Stimulated activated CD8-positive, alpha-beta memory T cell treated with anti-CD3 and anti-CD28 coated beads, Interleukin-4, amount 100 ng/mL, for 4 hours (primary cell): ENCODE measurements at regions not wholly inside any gene's neighbourhood (a gene's known extent, or its start where the extent isn't known, plus 50 kb on each side); places are given as distances from the start of the nearest gene placed in this dataset.

Source experiments
- DNase-seq, 2 donors: peaks; one replicate each; pipeline ENCODE4 v3.0.0-alpha.2; 2020; ENCODE audit warnings: low read depth in 2 of 2, low spot score in 1 of 2

DNA sequence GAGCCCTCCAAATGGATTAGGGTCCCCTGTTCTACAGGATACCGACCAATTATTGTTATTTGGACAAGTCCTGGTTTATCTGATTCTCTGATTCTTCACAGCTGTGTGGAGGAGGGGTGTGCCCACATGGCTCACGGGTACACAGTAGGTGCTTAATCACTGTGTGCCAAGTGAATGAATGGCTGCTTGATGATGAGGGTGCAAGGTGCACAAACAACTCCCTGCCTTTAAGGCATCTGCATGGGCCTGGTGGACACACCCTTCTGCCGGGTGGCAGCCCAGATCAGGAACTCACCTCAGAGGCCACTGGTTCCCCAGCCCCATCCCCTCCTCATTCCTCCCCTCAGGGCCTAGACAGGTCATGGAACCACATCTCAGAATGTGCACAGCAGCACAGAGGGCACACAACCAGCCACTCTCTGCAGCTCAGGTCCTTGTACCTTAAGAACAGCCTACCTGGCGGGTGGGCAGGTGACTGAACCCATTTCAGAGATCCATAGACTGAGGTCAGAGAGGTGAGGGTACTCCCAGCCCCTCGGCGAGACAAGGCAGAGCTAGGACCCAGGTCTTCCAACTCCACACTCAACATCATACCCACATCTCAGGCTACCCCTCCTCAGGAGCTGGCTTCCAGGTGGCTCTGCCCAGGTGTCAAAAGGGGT lies 50.3 kb downstream of the SHANK2 start:
- no peak for DNase-seq

DNA sequence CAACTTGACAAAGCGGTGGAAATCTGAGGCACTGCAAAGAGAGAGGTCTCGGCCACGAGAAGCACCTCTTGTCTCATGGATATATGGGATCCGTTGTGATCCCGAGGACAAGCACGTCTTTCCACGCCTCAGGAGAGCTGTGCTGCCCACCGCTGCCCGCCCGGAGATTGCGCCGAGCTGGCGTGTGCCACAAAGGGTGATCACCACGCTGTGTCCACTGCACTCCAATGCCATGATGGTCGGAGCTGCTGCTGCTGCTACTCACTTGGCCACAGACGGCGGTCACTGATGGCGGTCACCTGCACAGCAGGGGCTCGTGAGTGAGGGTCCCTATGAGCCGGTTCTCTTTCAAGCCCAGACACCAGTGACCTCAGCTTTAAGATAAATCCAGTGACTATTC lies 51.1 kb downstream of the SHANK2 start:
- no peak for DNase-seq

DNA sequence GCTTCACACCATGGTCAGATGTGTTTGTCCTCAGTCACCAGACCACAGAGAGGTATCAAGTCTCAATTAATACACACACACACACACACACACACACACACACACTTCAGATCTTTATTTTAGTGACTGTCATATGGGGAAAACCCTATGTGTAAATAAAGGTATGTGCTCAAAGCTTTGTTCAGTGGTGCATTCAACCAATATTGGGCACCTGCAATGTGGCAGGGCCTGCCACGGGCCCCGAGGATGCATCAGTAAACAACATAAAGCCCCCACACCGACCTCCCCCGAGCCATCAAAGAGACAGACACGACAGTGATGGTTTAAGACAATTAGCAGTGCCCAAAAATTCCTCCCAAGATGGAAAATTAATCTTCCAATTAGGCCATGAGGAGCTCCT lies 51.6 kb downstream of the SHANK2 start:
- no peak for DNase-seq

DNA sequence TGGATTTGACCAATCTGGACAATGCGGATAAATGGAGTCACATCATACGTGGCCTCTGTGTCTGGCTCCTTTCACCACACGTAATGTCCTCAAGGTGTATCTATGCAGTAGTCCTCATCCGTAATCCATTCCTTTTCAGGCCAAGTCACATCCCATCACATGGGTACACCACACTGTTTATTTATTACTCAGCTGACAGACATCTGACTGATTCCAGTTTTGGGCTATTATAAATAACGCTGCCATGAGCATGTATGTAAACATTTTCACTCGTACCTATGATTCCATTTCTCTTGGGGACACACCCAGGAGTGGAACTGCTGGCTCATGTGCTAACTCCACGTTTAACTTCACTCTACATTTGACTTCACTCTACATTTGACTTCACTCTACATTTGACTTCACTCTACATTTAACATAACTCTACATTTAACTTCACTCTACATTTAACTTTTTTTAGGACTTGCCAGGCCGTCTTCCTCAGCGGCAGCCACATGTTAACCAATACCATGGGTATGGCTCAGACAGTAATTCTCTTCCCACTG lies 52.1 kb downstream of the SHANK2 start:
- no peak for DNase-seq

DNA sequence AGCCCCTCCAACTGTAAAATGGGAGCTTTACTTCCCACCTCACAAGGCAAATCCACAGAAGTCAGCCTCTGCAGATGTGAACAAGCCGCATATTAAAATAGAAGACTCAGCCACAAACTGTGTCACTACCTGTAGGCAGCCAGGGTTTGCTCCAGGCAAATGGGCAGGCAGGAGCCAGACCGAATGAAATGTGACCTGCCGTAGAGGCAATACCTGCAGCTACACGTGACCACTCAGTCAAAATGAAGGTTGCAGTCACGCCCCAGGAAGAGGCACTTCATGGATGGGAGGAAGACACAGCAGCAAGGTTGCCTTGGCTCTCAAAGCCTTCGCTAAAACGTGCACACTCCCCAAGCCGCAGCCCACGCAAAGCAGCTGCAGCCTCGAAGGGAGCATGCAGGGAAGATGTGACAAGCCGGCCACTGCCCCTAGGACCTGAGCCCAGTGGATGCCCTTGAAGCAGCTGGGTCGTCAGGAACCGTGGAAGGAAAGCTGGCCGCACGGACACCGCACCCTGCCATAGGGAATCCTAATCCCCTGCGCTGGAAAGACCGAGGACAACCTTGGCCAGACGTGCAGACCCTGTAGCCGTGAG lies 53.1 kb downstream of the SHANK2 start:
- no peak for DNase-seq

DNA sequence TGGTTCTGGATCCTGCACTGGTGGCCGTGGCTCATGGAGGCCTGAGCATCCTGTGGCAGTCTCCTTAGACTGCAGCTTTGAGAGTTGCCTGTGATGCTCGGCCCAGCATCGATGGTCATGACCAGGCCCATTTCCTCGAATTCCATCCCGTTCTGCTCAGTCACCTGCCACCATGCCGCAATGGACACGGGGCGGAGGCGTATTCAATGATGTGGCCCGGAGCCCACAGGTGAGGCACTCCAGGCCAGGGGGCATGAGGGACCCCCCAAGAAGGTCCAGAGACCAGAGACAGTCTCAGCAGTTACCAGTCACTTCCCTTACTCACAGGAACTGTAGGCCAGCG lies 53.6 kb downstream of the SHANK2 start:
- no peak for DNase-seq

DNA sequence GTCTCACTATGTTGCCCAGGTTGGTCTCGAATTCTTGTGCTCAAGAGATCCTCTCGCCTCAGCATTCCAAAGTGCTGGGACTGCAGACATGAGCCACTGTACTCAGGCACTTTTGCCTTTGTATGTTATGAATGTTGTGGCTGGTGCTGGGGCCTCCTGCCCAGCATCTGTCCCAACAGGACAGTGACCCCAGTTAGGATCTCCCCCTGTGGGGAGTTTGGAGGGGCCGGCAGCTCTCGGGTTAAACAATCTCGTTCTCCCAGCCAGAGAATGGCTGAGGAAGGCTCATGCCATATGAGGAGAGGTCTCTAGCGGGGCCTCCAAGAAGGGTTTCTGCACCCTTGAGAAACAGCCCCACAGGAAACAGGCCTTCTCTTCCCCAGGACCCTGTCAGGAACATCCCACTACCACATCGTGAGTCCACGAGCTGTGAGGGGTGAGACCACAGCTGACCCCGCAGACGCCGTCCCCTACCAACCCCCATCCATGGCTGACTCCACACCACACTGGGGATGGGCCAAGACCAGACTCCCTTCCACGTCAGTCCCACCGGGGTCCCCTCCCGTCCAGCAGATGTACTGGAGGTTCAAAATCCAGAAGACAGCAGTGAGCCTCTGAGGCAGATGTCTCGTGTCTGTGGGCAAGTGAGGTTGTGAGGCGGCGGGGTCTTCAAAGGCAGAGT lies 54.1 kb downstream of the SHANK2 start:
- DNase-seq: no peak

DNA sequence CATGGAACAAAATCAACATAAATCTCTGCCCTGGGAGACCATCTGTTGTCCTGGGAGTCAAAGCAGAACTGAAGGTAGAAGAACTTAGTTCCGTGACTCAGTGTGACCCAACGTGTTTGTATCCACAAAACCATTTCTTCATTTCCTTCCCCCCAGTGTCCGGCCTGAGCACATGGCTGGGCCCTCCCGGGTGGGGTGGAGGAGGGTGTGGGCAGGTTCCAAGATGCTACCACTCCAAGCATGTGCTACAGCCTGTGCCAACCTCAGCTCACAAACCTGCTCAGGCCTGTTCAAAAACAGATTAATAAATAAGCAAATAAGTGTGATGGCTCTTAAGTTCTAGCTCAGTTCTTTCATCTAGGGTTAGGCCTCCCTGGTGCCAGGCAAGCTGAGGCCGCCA lies 55.3 kb downstream of the SHANK2 start:
- DNase-seq: no peak

DNA sequence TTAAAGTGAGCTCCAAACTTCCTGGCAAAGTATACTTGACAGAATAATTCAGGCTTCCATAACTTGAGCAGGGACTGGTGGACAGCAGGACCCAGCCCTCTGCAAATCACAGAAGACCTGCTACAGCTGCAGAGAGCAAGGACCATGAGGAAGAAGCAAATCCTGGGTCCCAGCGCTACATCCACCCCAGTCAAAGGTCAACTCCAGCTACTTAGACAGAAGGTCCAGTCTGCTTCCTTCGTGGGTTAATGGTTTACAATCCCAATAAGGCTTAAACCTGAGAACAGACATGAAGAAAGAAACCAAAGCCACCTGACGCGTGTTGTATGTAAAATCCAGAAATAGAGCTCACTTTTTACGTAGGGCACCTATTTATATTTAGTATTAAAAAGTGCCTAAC lies 57.7 kb downstream of the SHANK2 start:
- DNase-seq: no peak

DNA sequence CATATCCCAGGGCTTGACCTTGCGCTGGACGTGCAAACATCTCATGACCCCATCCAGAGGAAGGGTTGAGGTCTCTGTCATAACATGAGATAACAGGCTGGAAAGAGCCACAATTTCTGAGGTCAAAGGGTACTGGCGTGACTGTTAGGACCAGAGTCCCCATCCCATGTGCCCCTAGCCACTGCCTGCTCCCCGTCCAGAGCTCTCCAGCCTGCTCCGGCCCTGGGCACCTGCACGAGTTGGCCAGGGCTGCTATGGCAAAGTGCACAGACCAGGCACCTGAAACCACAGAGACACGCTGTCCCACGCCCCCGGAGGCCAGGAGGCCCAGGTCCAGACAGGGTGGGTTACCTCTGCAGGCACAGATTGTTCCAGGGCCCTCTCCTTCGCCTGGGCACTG lies 58.9 kb downstream of the SHANK2 start:
- no peak for DNase-seq

DNA sequence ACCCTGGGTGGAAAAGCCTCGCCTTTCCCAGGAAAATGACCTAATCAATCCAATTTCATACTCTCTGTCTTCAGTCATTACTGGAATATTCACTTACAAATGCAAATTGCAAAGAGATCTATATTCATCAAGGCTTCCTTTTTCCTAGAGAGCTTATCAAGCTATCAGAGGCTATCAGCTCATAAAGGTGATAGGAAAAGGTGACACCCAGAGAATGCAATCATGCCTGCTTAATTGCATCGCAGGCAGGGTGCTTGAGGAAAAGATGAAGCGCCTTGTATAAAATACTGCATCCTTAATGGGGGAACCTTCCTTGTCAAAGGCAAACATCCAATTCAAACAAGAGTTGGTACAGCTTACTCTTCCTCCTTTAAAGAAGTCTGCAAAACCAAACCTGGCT lies 59.7 kb downstream of the SHANK2 start:
- no peak for DNase-seq

DNA sequence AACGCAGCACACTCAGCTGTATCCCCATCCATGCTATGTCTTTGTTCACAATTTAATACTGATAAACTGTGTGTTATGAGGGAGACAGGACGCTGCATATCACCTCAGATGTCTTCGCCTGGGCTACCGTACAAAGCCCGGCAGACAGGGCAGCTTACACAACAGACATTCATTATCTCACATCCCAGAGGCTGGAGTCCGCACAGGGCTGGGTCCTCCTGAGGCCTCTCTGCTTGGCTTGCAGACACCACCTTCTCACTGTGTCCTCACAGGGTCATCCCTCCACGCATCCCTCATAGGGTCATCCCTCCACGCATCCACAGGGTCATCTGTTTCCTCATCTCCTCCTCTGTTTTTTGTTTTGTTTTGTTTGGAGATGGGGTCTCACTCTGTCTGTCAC lies 61.2 kb downstream of the SHANK2 start:
- no peak for DNase-seq

DNA sequence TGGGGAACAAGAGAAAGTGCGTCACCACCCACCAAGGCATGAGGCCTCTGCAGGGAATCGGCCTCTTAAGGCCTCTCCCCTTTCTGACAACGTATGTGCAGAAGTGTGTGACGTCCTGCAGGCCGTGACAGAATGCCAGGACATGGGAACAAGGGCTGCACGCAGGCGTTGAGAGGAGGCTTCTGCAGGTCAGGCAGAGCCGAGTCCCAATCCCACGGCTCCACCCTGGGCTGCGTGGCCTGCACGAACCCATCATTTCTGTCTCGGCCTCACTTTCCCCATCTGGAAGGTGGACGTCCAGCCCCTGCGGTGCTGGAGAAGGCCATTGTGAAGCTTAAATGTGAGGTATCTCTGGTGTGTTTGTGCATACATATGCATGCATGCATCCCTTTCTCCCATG lies 61.8 kb downstream of the SHANK2 start:
- no peak for DNase-seq

DNA sequence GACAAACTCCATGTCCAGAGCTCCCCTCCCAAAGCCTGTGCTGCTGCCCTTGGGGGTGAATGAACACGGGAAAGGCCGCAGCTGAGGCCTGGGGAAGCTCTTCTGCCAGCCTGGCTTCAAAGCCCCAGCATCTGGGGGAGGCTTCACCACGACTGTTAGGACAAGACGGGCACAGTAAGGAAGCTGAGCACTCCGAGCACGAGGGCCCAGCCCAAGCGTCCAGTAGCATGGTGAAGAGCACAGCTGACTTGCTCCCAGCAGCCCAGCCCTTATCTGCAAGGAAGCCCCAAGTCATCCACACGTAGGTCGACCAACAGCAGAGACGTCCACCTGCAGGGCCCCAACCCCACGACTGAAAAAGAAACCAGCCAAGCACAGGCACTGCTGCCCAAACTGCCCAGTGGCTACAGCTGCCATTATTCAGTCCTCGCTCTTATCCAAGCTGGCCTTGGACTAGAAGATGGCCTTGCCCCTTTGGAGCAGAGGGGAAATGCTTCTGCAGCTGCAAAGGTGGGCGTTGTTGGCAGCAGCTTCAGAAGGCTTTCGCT lies 62.5 kb downstream of the SHANK2 start:
- no peak for DNase-seq

DNA sequence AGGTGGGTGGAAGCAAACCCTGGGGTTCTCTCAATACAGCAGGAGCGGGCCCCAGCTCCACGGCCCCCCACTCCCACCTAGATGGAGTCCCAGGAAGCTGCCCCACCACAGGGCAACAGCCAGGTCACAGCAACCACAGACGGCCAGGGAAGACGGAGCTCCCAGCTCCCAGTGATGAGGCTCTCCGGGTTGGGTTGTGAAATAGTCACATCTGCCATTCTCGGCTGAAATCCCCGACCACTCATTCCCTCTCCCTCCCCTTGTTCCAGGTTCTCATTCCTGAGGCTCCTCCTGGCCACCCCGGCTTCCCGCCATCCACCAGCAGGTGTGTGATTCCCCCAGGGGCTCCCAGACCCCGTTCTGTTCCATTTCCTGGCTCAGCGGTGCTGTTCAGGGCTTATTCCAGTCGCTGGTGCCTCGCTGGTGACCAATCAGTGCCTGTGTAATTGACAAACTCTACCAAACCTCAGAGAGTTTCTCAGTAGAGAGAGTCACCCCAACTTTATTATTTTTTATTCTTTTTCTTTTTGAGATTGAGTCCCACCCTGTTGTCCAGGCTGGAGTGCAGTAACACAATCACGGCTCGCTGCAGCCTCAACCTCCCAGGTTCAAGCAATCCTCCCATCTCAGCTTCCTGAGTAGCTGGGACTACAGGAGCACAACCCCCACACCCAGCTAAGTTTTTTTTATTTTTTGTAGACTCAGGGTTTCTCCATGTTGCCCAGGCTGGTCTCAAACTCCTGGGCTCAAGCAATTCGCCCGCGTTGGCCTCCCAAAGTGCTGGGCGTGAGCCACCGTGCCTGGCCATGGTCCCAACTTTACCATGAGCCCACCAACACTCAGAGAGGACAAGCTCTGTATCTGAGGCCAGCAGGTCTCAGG lies 63.2 kb downstream of the SHANK2 start:
- DNase-seq: no peak

DNA sequence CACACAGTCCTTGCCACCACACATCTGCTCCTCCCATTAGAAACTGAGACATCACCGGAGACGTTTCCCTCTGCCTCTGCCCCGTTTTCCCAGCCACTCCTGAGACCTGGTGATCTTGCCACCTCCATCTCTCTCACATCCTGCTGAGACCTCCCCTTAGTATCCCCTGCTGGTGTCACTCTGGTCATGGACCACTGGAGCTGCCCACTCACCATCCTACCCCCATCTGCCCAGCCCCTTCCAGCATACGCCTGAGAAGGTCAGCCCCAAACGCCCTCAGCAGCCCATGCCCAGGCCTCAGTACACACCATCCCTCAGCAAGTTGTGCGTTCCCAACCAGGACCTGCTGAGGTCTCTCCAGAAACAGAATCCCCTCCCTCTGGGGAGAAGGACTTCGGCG lies 64.3 kb downstream of the SHANK2 start:
- DNase-seq: no peak

DNA sequence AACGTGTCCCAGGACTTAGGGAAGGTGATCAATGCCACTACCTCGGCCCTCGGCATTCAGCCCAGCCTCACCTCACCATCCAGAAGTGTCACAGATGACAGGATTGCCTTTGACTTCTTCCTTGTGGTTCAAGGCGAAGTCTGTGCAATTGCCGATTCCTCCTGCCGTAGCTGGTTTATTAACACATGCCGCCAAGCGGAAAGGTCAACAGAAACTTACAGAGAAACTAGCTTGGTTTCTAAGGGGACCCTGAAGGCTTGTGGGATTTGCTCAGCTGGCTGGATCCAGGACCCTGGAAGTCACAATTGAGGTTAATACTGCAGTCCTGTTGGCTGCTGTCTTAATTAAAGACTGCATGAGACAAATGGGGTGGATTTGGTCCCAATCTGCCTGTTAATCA lies 65.6 kb downstream of the SHANK2 start:
- no peak for DNase-seq

DNA sequence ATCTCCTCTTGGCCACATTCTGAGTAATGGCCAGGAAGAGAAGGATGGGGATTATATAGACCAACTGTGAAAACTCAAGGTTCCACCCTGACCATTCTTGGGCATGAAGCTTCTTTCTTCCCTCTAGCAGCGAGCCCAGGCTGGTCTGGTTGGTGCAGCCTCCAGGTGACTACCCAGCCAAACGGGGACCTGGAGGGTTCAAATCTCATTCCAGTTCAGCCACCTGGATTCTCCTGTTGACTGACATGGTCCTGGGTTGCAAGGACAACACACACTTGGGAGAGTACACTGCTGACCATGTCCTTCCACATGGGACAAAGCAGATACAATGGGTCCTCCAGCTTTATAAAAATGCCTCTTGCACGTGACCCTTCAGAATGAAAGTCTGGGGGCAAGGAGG lies 67.0 kb downstream of the SHANK2 start:
- no peak for DNase-seq

DNA sequence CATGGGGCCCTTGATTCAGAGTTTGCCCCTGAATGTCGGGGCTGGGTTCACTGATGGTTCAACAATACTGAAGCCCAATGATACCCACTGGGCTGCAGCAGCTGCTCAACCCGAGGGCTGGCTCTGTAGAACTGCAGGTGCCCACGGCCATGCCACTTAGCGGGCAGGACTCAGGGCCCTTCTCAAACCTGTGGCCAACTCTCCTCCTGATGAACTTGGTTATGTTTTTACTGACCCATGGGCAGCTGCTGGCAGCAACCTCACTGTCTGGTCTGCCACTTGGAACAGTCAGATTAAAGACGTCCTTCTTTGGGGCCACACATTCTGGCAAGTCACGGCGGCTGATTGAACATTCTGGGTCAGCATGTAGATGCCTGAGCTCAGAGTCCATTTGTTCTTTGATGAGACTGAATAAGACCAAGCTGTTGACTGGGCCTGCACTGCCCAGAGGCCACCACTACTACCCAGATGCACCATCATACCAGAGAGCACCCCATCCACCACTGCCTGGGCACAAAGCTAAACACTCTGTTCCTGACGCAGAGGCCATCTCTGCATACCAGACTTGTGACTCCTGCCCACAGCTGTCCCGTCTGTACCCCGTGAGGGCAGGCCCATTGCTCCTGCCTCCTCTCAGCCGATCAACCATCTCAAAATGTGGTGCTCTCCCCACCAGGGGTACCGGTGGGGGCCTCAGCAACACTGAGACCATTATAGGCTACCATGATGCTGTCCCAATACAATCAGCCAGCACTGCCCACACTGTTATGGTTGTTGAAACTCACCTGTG lies 67.8 kb downstream of the SHANK2 start:
- DNase-seq: no peak

DNA sequence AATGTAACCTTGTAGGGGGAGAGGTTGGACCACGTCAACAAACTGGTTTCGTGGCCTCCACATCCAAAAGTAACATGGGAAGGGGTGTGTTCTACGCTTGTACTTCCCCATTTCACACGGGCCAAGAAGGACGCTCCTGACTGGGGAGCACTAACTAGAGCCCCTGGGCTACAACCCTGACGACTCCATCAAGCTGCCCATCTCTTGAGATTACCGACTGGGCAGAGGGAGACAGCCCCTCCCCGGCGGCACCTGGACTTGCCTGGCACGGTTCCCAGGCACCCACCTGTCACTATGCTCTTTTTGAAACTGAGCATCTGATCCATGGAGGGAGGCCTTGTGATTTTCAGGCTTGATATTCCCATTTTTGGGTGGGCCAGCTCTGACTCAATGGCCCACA lies 68.5 kb downstream of the SHANK2 start:
- no peak for DNase-seq
